Iris pigment epithelial cell (primary cell): ENCODE measurements at regions not wholly inside any gene's neighbourhood (a gene's known extent, or its start where the extent isn't known, plus 50 kb on each side); places are given as distances from the start of the nearest gene placed in this dataset.
A peak's percentile ranks its signal among the peaks of the same experiment; 100 is the strongest.

Source experiments
- DNase-seq: peaks from one replicate; pipeline ENCODE4 v3.0.0-alpha.2; 2011; ENCODE audit warnings: low read depth

- peak; percentile 68 for DNase-seq
These were observed 106.5 kb upstream of the SLC4A7 start for GRCh38 chr3:27590437-27591298.

- peak; percentile 65 for DNase-seq
These were observed 105.6 kb upstream of the SLC4A7 start for GRCh38 chr3:27589795-27590194.

- no peak for DNase-seq
These were observed 101.2 kb upstream of the SLC4A7 start for GRCh38 chr3:27585429-27585828.

GRCh38 chr3:27584874-27585273 is 100.7 kb upstream of the SLC4A7 start:
- DNase-seq = no peak

- DNase-seq = no peak
These were observed 97.7 kb upstream of the SLC4A7 start for GRCh38 chr3:27581852-27582251.

- DNase-seq = peak; percentile 47
These were observed 93.8 kb upstream of the SLC4A7 start for GRCh38 chr3:27578032-27578431.

- DNase-seq = no peak
These were observed 93.3 kb upstream of the SLC4A7 start for GRCh38 chr3:27577504-27577903.

GRCh38 chr3:27576171-27576570 is 92.0 kb upstream of the SLC4A7 start:
- DNase-seq = no peak

- no peak for DNase-seq
These were observed 91.3 kb upstream of the SLC4A7 start for GRCh38 chr3:27575499-27575898.

- no peak for DNase-seq
These were observed 90.2 kb upstream of the SLC4A7 start for GRCh38 chr3:27574438-27574795.

GRCh38 chr3:27573780-27574437 is 89.7 kb upstream of the SLC4A7 start:
- peak; percentile 54 for DNase-seq

- no peak for DNase-seq
These were observed 89.0 kb upstream of the SLC4A7 start for GRCh38 chr3:27573138-27573537.

- no peak for DNase-seq
These were observed 87.2 kb upstream of the SLC4A7 start for GRCh38 chr3:27571345-27571744.

GRCh38 chr3:27570421-27571106 is 86.4 kb upstream of the SLC4A7 start:
- no peak for DNase-seq

- peak; percentile 53 for DNase-seq
These were observed 84.2 kb upstream of the SLC4A7 start for GRCh38 chr3:27568393-27568792.

- no peak for DNase-seq
These were observed 83.1 kb upstream of the SLC4A7 start for GRCh38 chr3:27567251-27567650.

- DNase-seq = no peak
These were observed 81.1 kb upstream of the SLC4A7 start for GRCh38 chr3:27565201-27565852.

GRCh38 chr3:27561576-27561975 is 77.4 kb upstream of the SLC4A7 start:
- no peak for DNase-seq

GRCh38 chr3:27560484-27561056 is 76.4 kb upstream of the SLC4A7 start:
- DNase-seq = no peak

- DNase-seq = peak; percentile 68
These were observed 75.7 kb upstream of the SLC4A7 start for GRCh38 chr3:27559835-27560234.

GRCh38 chr3:27559381-27559780 is 75.2 kb upstream of the SLC4A7 start:
- DNase-seq = no peak

- DNase-seq = no peak
These were observed 73.2 kb upstream of the SLC4A7 start for GRCh38 chr3:27557411-27557810.
